CD14-positive monocyte (primary cell): ENCODE measurements at regions not wholly inside any gene's neighbourhood (a gene's known extent, or its start where the extent isn't known, plus 50 kb on each side); places are given as distances from the start of the nearest gene placed in this dataset.

Experiments used
- DNase-seq, 3 donors: peaks; one replicate each; pipeline ENCODE4 v3.0.0-alpha.2; 2011 to 2022
- H2AFZ ChIP-seq: 2 replicates; pipeline ENCODE4 v1.6.0; 2012; ENCODE audit warnings: mild to moderate bottlenecking, low read depth, low read length, inconsistent platforms; ENCODE audit not compliant: insufficient read depth, poor library complexity, severe bottlenecking
- H3K27ac ChIP-seq, 2 donors: 1 replicate in 1 of 2; 2 replicates in 1 of 2; pipeline ENCODE4 v1.5.1; 2012 to 2013; ENCODE audit warnings: low read length in 2 of 2, control low read depth in 1 of 2, inconsistent platforms in 1 of 2, low read depth in 1 of 2, mild to moderate bottlenecking in 1 of 2
- H3K27me3 ChIP-seq, 2 donors: one replicate each; pipeline versions ENCODE4 v1.6.0 to v1.6.1; 2011 to 2013; ENCODE audit warnings: low read length in 2 of 2; ENCODE audit not compliant: control insufficient read depth in 2 of 2, insufficient read depth in 2 of 2
- H3K36me3 ChIP-seq, 2 donors: replicated peaks in 1 of 2; 1 replicate in 1 of 2; 2 replicates in 1 of 2; pipeline versions ENCODE4 v1.5.1 to v1.6.1; 2012 to 2013; ENCODE audit warnings: low read length in 2 of 2, control low read depth in 1 of 2, inconsistent platforms in 1 of 2, mild to moderate bottlenecking in 1 of 2; ENCODE audit not compliant: insufficient read depth in 2 of 2, control insufficient read depth in 1 of 2
- H3K4me1 ChIP-seq, 2 donors: 1 replicate in 1 of 2; 2 replicates in 1 of 2; pipeline versions ENCODE4 v1.5.1 to v1.6.1; 2012 to 2013; ENCODE audit warnings: low read length in 2 of 2, control low read depth in 1 of 2, inconsistent platforms in 1 of 2, mild to moderate bottlenecking in 1 of 2, moderate library complexity in 1 of 2; ENCODE audit not compliant: insufficient read depth in 2 of 2, control insufficient read depth in 1 of 2
- H3K4me2 ChIP-seq: replicated peaks from 2 replicates; pipeline ENCODE3; 2012; ENCODE audit warnings: low read length, moderate library complexity, mild to moderate bottlenecking; ENCODE audit not compliant: poor library complexity, severe bottlenecking; ENCODE audit errors: extremely low read depth
- H3K4me3 ChIP-seq, 3 experiments: fragments of 200-600 bp in 1 of 3; sonication (generic) in 1 of 3; replicated peaks in 1 of 3; 1 replicate in 2 of 3; 2 replicates in 1 of 3; pipeline ENCODE4 v1.5.1; 2011 to 2013; ENCODE audit warnings: low read length in 3 of 3, mild to moderate bottlenecking in 3 of 3, control low read depth in 2 of 3, low read depth in 2 of 3, inconsistent platforms in 1 of 3, moderate library complexity in 1 of 3
- H3K79me2 ChIP-seq: 2 replicates; pipeline ENCODE4 v1.6.0; 2012; ENCODE audit warnings: mild to moderate bottlenecking, control low read depth, inconsistent platforms, low read length, moderate library complexity; ENCODE audit not compliant: insufficient read depth
- H3K9ac ChIP-seq: 2 replicates; pipeline ENCODE4 v1.6.0; 2017; ENCODE audit warnings: low read length, mild to moderate bottlenecking; ENCODE audit not compliant: insufficient read depth, poor library complexity, severe bottlenecking
- H3K9me3 ChIP-seq, 2 donors: replicated peaks in 1 of 2; 1 replicate in 1 of 2; 2 replicates in 1 of 2; pipeline versions ENCODE4 v1.5.1 to v1.6.1; 2012 to 2013; ENCODE audit warnings: low read length in 2 of 2, control low read depth in 1 of 2; ENCODE audit not compliant: control insufficient read depth in 1 of 2, insufficient read depth in 1 of 2
- H4K20me1 ChIP-seq: 2 replicates; pipeline ENCODE4 v1.6.0; 2012; ENCODE audit warnings: mild to moderate bottlenecking, low read length, control low read depth, moderate library complexity; ENCODE audit not compliant: insufficient read depth
- H3K27ac Mint-ChIP-seq, 7 donors: one replicate each; pipeline ENCODE4 v1.8.0; 2020; ENCODE audit warnings: mild to moderate bottlenecking in 7 of 7, mixed read lengths in 7 of 7, moderate library complexity in 6 of 7, inconsistent platforms in 2 of 7
- H3K27me3 Mint-ChIP-seq, 3 donors: one replicate each; pipeline ENCODE4 v1.8.0; 2021 to 2022; ENCODE audit warnings: low read depth in 3 of 3, mild to moderate bottlenecking in 3 of 3, mixed read lengths in 3 of 3, moderate library complexity in 3 of 3, inconsistent platforms in 1 of 3
- H3K36me3 Mint-ChIP-seq, 2 donors: one replicate each; pipeline ENCODE4 v1.8.0; 2020; ENCODE audit warnings: mixed read lengths in 2 of 2, inconsistent platforms in 1 of 2, mild to moderate bottlenecking in 1 of 2
- H3K4me1 Mint-ChIP-seq: one replicate; pipeline ENCODE4 v1.8.0; 2020; ENCODE audit warnings: mild to moderate bottlenecking, mixed read lengths
- H3K4me3 Mint-ChIP-seq, 2 donors: one replicate each; pipeline ENCODE4 v1.8.0; 2020; ENCODE audit warnings: mild to moderate bottlenecking in 2 of 2, mixed read lengths in 2 of 2, moderate library complexity in 1 of 2
- H3K9me3 Mint-ChIP-seq, 7 donors: one replicate each; pipeline ENCODE4 v1.8.0; 2020 to 2022; ENCODE audit warnings: mixed read lengths in 7 of 7, mild to moderate bottlenecking in 6 of 7, moderate library complexity in 6 of 7, inconsistent platforms in 2 of 7
- CTCF ChIP-seq: fragments of 200-600 bp; IDR thresholded peaks from one replicate; pipeline ENCODE4 v1.8.0; 2022; ENCODE audit warnings: antibody characterized with exemption, mild to moderate bottlenecking
- WGBS: methylation state at CpG from one replicate; pipeline ENCODE4 v1.1.5; 2013; ENCODE audit warnings: missing lambda C conversion rate; ENCODE audit not compliant: insufficient coverage; 5-methylcytosine and 5-hydroxymethylcytosine counted together
- intact Hi-C, 2 donors: fragments of 100-400 bp; cut with micrococcal nuclease; formaldehyde crosslinking; loops; one replicate each; pipeline versions ENCODE4 v1.15.0 to v1.15.1; 2023

- Histone ChIP-seq H4K20me1 (no peaks in the 10 kb centered on the region), H3K9ac (no peak overlapping the region), H3K4me1 (no peaks in the 10 kb centered on the region), H2AFZ (no peak overlapping the region), H3K79me2 (no peaks in the 10 kb centered on the region), H3K9me3 (no peaks in the 10 kb centered on the region), H3K27me3 (no peaks in the 10 kb centered on the region), H3K4me3 (no peak overlapping the region), H3K36me3 (no peaks in the 10 kb centered on the region), H3K4me2 (no peak overlapping the region), H3K27ac (no peak overlapping the region)
- intact Hi-C loops, result no loop called here
- no peak for DNase-seq
- Mint-ChIP-seq H3K27ac (no peak overlapping the region), H3K36me3 (no peaks in the 10 kb centered on the region), H3K9me3 (peaks cover 0 to 7% (median 2%) of the 10 kb centered on the region in 7 donors), H3K4me1 (no peaks in the 10 kb centered on the region), H3K27me3 (no peaks in the 10 kb centered on the region), H3K4me3 (no peak overlapping the region)
- WGBS, result 94% methylated on average over 2 of the region's 3 CpGs
- no peak for TF ChIP-seq CTCF
These were observed 138.2 kb upstream of the TUSC1 start for GRCh38 chr9:25816439-25816838.

GRCh38 chr9:25814023-25814422, 135.8 kb upstream of the TUSC1 start:
- Histone ChIP-seq H3K4me2 (no peak overlapping the region), H3K27ac (no peak overlapping the region), H3K4me1 (no peaks in the 10 kb centered on the region), H3K27me3 (no peaks in the 10 kb centered on the region), H2AFZ (no peak overlapping the region), H4K20me1 (no peaks in the 10 kb centered on the region), H3K79me2 (no peaks in the 10 kb centered on the region), H3K9me3 (peaks cover 0 to 3% of the 10 kb centered on the region in 2 donors), H3K4me3 (no peak overlapping the region), H3K9ac (no peak overlapping the region), H3K36me3 (no peaks in the 10 kb centered on the region)
- Mint-ChIP-seq H3K36me3 (no peaks in the 10 kb centered on the region), H3K9me3 (peaks cover 0 to 9% (median 5%) of the 10 kb centered on the region in 7 donors), H3K4me3 (no peak overlapping the region), H3K27me3 (no peaks in the 10 kb centered on the region), H3K4me1 (no peaks in the 10 kb centered on the region), H3K27ac (no peak overlapping the region)
- no peak for DNase-seq
- TF ChIP-seq CTCF, result no peak
- intact Hi-C loops, result no loop called here
